DMS153 treated with DMSO at 0.1 percent for 48 hours (cell line): ENCODE measurements at regions not wholly inside any gene's neighbourhood (a gene's known extent, or its start where the extent isn't known, plus 50 kb on each side); places are given as distances from the start of the nearest gene placed in this dataset.
A peak's percentile ranks its signal among the peaks of the same experiment; 100 is the strongest.

Experiments
- DNase-seq: peaks from one replicate; lab custom pipeline; 2025; ENCODE audit not compliant: unreplicated experiment; lab: John Stamatoyannopoulos, UW

DNA sequence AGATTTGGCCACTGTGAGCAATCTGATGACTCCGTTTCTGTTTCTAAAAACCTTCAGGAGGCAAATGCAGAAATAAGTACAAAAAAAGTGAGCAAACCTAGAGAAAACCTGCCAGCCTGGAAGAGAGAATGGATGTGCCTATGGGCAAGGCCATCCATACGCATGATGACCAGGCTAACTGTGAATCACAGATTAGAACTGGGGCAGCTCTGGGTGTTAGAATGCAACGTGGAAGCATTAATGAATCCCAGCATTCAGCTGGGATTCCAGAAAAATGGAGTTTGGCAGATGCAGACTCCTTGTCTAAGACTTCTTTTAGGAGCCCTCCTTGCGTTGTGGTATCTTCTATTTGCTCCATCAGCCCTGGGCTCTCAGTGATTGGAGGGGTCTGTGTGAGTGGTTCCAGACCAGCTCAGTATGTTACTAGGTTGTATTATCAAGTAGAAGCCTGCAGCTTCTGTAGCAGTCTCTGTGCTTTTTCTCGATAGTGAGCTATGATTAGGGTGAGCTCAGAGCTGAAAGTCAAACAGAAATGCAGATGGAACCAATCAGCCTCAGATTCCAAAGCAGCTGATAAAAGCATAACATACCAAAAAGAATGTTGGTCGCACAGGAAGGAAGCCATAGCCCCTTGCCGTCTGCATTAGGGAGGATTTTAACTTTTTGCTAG is 154.0 kb downstream of the PSMG1 start:
- no peak for DNase-seq

DNA sequence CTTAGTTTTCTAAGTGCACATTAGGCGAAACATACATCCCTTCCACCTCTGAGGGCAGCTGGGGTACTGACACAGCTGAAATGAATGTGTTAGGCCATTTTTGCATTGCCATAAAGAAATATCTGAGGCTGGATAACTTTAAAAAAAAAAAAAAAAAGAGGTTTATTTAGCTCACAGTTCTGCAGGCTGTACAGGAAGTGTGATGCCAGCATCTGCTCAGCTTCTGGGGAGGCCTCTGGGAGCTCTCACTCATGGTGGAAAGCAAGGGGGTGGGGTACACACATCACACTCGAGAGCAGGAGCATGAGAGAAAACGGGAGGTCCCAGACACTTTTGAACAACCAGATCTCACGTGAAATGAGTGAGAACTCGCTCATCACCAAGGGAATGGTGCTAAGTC is 158.1 kb downstream of the PSMG1 start:
- no peak for DNase-seq

- no peak for DNase-seq
Measured at GRCh38 chr21:39024538-39024937, 158.7 kb downstream of the PSMG1 start.

GRCh38 chr21:39022863-39023693 is 160.2 kb downstream of the PSMG1 start:
- DNase-seq: peak; percentile 95

DNA sequence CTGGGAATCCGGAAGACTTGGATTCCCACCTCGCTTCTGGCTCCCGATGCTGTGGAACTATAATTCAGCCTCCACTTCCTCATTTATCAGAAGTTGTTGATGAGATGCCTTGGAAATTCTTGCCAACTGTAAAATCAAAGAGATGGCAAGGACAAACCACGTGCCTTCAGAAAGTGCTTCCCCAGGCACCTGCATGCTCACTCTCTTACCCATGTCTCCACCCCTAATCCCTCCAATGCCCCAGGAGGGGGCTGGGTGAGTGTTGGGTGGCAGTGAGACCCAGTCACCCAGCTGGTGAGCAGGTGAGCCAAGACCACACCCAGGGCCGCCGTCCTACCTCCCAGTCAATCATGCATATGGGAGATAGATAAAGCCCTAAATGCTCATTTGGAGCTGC is 160.8 kb downstream of the PSMG1 start:
- DNase-seq: no peak

DNA sequence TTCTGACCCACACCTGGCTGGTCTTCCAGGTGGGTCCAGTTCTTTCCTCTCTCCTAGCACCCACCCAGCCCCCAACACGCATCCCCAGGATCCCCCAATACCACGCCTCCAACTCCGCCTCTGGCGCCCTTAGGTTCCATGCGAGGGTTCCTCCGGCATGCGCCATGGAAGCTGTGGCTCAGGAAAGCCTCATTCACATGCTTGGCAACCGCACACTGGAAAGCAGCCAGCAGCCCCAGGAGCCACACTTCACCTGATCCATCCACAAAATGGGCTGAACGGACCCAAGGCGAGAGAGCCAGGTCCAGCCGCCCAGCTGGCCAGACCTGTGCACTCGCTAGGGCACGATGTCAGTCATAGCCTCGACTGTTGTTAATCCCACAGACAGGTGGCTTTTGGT is 161.2 kb downstream of the PSMG1 start:
- peak; percentile 30 for DNase-seq

- DNase-seq: no peak
Measured at GRCh38 chr21:39021478-39021832, 161.8 kb downstream of the PSMG1 start.

DNA sequence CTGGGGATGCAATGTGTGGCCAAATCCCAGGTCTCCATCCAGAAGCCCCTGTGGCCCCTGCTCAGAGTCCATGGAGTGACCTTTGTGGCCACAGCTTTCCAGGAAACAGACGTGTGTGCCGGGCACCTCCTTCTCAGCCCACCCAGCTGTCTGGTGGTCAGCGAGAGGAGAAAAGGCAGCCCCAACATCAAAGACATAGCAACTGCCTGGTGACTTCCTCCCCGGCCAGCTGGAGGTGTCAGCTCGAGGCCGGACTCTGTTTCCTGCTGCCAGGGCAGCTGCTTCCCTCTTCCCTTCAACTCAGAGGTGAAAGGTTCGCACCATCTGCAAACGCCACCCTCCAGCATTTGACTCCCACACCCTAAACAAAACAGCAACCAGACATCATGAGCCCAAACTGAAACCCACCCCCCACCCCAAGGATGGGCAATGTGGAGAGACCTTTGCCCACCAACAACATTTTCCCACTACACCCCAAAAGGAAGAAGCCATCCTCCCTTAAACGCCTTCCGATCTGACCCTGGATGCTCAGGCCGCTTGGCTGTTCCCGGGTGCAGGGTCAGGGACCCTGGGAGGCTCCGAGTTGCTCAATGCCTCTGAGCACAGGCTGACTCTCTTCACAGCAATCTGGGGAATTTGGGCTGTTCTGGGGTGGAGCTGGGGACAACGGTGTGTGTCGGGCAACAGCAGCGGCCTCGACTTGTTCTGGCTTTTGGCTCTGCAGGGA is 162.3 kb downstream of the PSMG1 start:
- no peak for DNase-seq

GRCh38 chr21:39018730-39019129 is 164.5 kb downstream of the PSMG1 start:
- DNase-seq: no peak

DNA sequence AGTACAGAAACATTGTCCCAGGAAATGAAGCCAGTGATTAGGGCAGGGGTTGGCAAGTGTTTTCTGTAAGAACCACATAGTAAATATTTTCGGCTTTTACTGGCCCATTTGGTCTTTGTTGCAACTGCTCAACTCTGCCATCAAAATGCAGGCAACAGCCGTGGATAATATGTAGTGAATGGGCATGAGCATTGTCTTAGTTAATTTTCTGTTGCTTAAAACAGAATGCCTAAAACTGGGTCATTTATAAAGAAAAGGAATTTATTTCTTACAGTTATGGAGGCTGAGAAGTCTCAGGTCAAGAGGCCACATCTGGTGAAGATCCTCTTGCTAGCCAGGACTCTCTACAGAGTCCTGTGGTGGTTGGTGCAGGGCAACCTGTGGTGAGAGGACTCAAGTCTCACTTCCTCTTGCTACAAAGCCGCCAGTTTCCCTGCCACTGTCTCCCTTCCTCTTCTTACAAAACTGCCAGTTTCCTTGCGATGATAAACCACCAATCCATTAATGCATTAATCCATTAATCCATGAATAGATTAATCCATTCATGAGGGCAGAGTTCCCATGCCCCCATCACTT is 166.4 kb downstream of the PSMG1 start:
- DNase-seq: no peak

- DNase-seq: no peak
Measured at GRCh38 chr21:39014747-39015146, 168.5 kb downstream of the PSMG1 start.

GRCh38 chr21:39012326-39013230 is 170.7 kb downstream of the PSMG1 start:
- DNase-seq: no peak

GRCh38 chr21:39011911-39012310 is 171.3 kb downstream of the PSMG1 start:
- no peak for DNase-seq

- DNase-seq: no peak
Measured at GRCh38 chr21:39010629-39011404, 172.4 kb downstream of the PSMG1 start.

DNA sequence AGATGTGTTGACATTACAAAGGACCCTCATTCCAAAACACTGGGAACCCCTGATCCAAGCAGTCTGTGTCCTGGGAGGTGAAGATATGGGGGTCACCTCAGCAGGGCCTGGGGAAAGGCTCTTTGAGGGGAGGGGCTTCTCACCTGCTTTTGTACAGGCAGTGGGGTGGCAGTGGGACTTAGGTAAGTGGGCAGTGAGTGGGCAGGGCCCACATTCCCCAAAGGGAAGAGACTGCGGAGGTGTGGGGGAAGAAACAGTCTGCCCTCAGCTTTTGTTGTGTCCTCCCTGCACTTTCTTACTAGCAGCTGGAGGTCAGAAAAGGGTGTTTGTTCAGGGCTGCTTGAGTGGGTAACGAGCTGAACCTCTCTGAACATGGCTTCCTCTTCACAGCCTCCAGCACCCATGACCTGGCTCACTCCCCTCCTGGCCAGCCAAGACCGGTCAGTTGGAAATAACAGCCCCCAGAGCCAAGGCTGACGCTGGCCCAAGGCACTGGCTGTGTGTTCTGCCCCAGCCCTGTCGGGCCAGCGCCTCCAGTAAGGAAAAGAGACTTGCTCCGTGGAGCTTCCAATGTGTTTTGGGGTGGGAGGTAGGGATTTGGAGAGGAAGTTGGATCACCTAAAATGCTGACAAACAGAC is 173.5 kb downstream of the PSMG1 start:
- DNase-seq: no peak

DNA sequence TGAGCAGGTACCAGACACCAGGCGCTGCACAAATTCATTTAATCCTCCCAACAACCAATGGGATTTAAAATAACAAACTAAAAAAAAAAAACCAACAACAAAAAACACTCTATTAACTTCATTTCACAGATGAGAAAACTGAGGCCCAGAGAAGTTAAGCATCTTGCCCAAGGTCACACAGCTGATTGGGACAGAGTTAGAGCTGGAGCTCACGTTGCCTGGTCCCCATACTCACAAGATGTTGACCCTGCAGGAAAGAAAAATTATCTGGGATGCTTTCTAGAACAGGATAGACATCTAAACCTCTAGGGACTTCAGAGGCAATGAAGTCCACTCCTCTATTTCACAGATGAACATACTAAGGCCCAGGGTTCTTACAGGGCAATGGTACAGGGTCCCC is 175.3 kb downstream of the PSMG1 start:
- no peak for DNase-seq

DNA sequence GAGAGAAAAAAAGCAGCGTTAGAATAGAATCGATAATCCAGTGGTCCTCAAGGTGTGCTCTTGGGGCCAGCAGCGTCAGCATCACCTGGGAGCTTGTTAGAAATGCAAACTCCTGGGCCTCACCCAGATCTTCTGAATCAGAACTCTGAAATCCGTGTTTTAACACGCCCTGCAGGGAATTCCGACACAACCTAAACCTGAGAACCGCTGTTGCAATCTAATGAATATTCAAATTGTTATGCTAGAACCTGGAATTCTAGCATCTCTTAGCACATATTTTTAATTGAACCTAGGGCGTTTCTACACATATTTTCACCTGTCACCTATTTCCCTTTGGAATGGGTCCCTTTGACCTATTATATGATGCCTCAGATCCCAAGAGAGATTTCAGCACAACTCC is 175.7 kb downstream of the PSMG1 start:
- no peak for DNase-seq

DNA sequence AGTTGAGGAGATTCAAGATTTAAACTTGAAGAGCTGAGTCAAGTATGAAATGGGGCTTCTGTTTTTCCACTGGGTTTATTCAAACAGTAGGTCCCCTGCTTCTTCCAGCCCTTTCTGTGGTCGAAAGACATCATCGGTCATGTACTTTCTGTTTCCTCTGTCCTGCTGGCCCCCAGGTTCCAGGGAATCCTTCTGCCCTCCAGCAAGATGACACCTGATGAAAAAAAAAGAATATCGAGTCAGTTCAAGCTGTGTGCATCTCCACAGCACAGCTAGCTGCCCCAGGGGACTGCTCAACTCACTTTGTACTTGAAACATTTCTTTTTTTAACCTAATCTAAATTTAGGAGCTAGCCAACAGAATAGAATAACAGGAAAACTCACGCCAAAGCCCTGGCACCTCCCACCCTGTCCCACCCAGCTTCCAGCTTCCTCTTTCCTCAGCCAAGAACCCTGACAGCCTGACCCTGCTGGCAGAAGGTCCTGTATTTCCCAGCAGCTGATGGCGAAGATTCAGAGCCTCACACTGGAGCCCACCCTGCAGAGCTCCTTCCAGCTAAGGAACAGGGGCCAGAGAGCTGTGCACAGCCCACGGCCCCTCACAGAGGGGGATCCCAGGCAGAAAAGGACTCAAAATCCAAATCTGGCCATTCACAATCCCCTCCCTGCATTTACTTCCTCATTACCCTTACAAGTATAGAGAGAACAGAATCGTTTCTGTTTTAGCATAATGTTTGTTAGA is 176.5 kb downstream of the PSMG1 start:
- DNase-seq: no peak

GRCh38 chr21:39005502-39005787 is 177.8 kb downstream of the PSMG1 start:
- no peak for DNase-seq
